Ishikawa (cell line): ENCODE measurements at regions not wholly inside any gene's neighbourhood (a gene's known extent, or its start where the extent isn't known, plus 50 kb on each side); places are given as distances from the start of the nearest gene placed in this dataset.

Experiments
- CEBPB ChIP-seq: IDR thresholded peaks from 2 replicates; pipeline ENCODE4 v1.6.1; 2012
- CREB1 ChIP-seq: IDR thresholded peaks from 2 replicates; pipeline ENCODE4 v1.6.1; 2012; ENCODE audit warnings: low read depth
- EGR1 ChIP-seq: IDR thresholded peaks from 2 replicates; pipeline ENCODE4 v1.6.1; 2012
- EP300 ChIP-seq: IDR thresholded peaks from 2 replicates; pipeline ENCODE4 v1.6.1; 2012; ENCODE audit warnings: borderline replicate concordance
- FOXM1 ChIP-seq: IDR thresholded peaks from 2 replicates; pipeline ENCODE4 v1.6.1; 2012; ENCODE audit warnings: low read depth, borderline replicate concordance
- MAX ChIP-seq: IDR thresholded peaks from 2 replicates; pipeline ENCODE4 v1.6.1; 2012
- NFIC ChIP-seq: IDR thresholded peaks from 2 replicates; pipeline ENCODE4 v1.6.1; 2012
- RAD21 ChIP-seq: IDR thresholded peaks from 2 replicates; pipeline ENCODE4 v1.6.1; 2012; ENCODE audit warnings: low read depth
- REST ChIP-seq: IDR thresholded peaks from 2 replicates; pipeline ENCODE4 v1.6.1; 2012; ENCODE audit warnings: low read depth, mild to moderate bottlenecking
- TAF1 ChIP-seq: IDR thresholded peaks from 2 replicates; pipeline ENCODE4 v1.6.1; 2012; ENCODE audit warnings: low read depth, mild to moderate bottlenecking
- TCF12 ChIP-seq: IDR thresholded peaks from 2 replicates; pipeline ENCODE4 v1.6.1; 2012; ENCODE audit warnings: low read depth
- TEAD4 ChIP-seq: IDR thresholded peaks from 2 replicates; pipeline ENCODE4 v1.6.1; 2012
- USF1 ChIP-seq: IDR thresholded peaks from 2 replicates; pipeline ENCODE4 v1.6.1; 2012
- YY1 ChIP-seq: IDR thresholded peaks from 2 replicates; pipeline ENCODE4 v1.6.1; 2012; ENCODE audit warnings: low read depth
- ZBTB7A ChIP-seq: IDR thresholded peaks from 2 replicates; pipeline ENCODE4 v1.6.1; 2012; ENCODE audit warnings: low read depth

- TF ChIP-seq FOXM1: no peak
- TF ChIP-seq MAX: no peak
- no peak for TF ChIP-seq TAF1
- no peak for TF ChIP-seq TEAD4
- TF ChIP-seq USF1: no peak
- no peak for TF ChIP-seq YY1
- no peak for TF ChIP-seq ZBTB7A
- no peak for TF ChIP-seq RAD21
- no peak for TF ChIP-seq CREB1
- no peak for TF ChIP-seq NFIC
- TF ChIP-seq REST: no peak
- TF ChIP-seq EGR1: no peak
- TF ChIP-seq TCF12: no peak
- no peak for TF ChIP-seq CEBPB
- TF ChIP-seq EP300: no peak
Measured at GRCh38 chr10:105540381-105540780, 899.3 kb downstream of the SORCS3 start.

GRCh38 chr10:105538874-105539273, 897.8 kb downstream of the SORCS3 start:
- TF ChIP-seq NFIC (no peak), MAX (no peak), YY1 (no peak), CREB1 (no peak)

- TF ChIP-seq TEAD4 (no peak), USF1 (no peak), CEBPB (no peak), FOXM1 (no peak)
Measured at GRCh38 chr10:105535478-105535877, 894.4 kb downstream of the SORCS3 start.

GRCh38 chr10:105534086-105534485, 893.0 kb downstream of the SORCS3 start:
- TF ChIP-seq EGR1: no peak
- TF ChIP-seq TEAD4: no peak
- TF ChIP-seq YY1: no peak
- no peak for TF ChIP-seq ZBTB7A
- TF ChIP-seq EP300: no peak
- no peak for TF ChIP-seq TAF1
- TF ChIP-seq TCF12: no peak
- TF ChIP-seq MAX: no peak
- TF ChIP-seq NFIC: no peak

- TF ChIP-seq TAF1: no peak
- TF ChIP-seq EGR1: no peak
- TF ChIP-seq RAD21: no peak
- TF ChIP-seq TCF12: no peak
- TF ChIP-seq REST: no peak
Measured at GRCh38 chr10:105516511-105516910, 875.4 kb downstream of the SORCS3 start.

- TF ChIP-seq CEBPB: no peak
- no peak for TF ChIP-seq TAF1
- TF ChIP-seq RAD21: no peak
- no peak for TF ChIP-seq CREB1
- TF ChIP-seq TEAD4: no peak
- no peak for TF ChIP-seq TCF12
Measured at GRCh38 chr10:105514106-105514505, 873.0 kb downstream of the SORCS3 start.

GRCh38 chr10:105509517-105509916, 868.4 kb downstream of the SORCS3 start:
- TF ChIP-seq CREB1 (no peak), EP300 (no peak), USF1 (no peak), NFIC (no peak), CEBPB (no peak), FOXM1 (no peak), TAF1 (no peak), ZBTB7A (no peak), TCF12 (no peak), REST (no peak), EGR1 (no peak), RAD21 (no peak), TEAD4 (no peak), MAX (no peak), YY1 (no peak)
